Fibroblast of skin of right biceps (primary cell): ENCODE measurements at regions not wholly inside any gene's neighbourhood (a gene's known extent, or its start where the extent isn't known, plus 50 kb on each side); places are given as distances from the start of the nearest gene placed in this dataset.

ENCODE experiments used
- DNase-seq: peaks from one replicate; pipeline ENCODE4 v3.0.0-alpha.2; 2013

GRCh38 chr12:70157099-70157498 is 86.1 kb upstream of the CNOT2 start:
- DNase-seq, result no peak

- no peak for DNase-seq
Observed at GRCh38 chr12:70165450-70165849, 77.8 kb upstream of the CNOT2 start.

GRCh38 chr12:70176290-70176689 is 66.9 kb upstream of the CNOT2 start:
- no peak for DNase-seq

- DNase-seq, result no peak
Observed at GRCh38 chr12:70177631-70178030, 65.6 kb upstream of the CNOT2 start.

- no peak for DNase-seq
Observed at GRCh38 chr12:70178038-70178437, 65.2 kb upstream of the CNOT2 start.

- DNase-seq, result no peak
Observed at GRCh38 chr12:70180130-70180529, 63.1 kb upstream of the CNOT2 start.

- DNase-seq, result no peak
Observed at GRCh38 chr12:70185301-70185700, 57.9 kb upstream of the CNOT2 start.

GRCh38 chr12:70186436-70186835 is 56.8 kb upstream of the CNOT2 start:
- DNase-seq, result no peak

- DNase-seq, result peak; percentile 79
Observed at GRCh38 chr12:70190262-70191010, 52.8 kb upstream of the CNOT2 start.
